ENCODE measurements at regions not wholly inside any gene's neighbourhood (a gene's known extent, or its start where the extent isn't known, plus 50 kb on each side); places are given as distances from the start of the nearest gene placed in this dataset.

GRCh38 chr18:65429601-65430000 is 321.2 kb upstream of the CDH7 start:
- DNase-seq (no peak), ATAC-seq (no peak)
- no peaks in the 10 kb centered on the region for H3K4me1 ChIP-seq
- H3K36me3 ChIP-seq: no peaks in the 10 kb centered on the region
- H3K27me3 ChIP-seq: no peaks in the 10 kb centered on the region
- no peak for TF ChIP-seq CTCF (IDR thresholded peaks at IDR 0.05)
- H3K9me3 ChIP-seq: peaks cover 0 to 5% (median 0%) of the 10 kb centered on the region in 11 donors
- intact Hi-C loops (cut with DNase I): no loop called here
- no peak overlapping the region for H3K4me3 ChIP-seq
- H3K27ac ChIP-seq: no peak overlapping the region
- 83 to 85% methylated on average over 4 of the region's 4 CpGs for WGBS, 2 donors

GRCh38 chr18:65425366-65425765 is 325.4 kb upstream of the CDH7 start:
- 67 to 74% methylated on average over 3 of the region's 3 CpGs for WGBS, 2 donors
- ATAC-seq (no peak), DNase-seq (no peak)
- H3K36me3 ChIP-seq: no peaks in the 10 kb centered on the region
- peaks cover 0 to 13% (median 5%) of the 10 kb centered on the region in 11 donors for H3K9me3 ChIP-seq
- no peak for TF ChIP-seq CTCF (IDR thresholded peaks at IDR 0.05)
- H3K27ac ChIP-seq: no peak overlapping the region
- H3K4me1 ChIP-seq: no peaks in the 10 kb centered on the region
- intact Hi-C loops (cut with DNase I): no loop called here
- no peaks in the 10 kb centered on the region for H3K27me3 ChIP-seq
- H3K4me3 ChIP-seq: no peak overlapping the region

- Histone ChIP-seq H3K9me3 (peaks cover 0 to 23% (median 5%) of the 10 kb centered on the region in 11 donors), H3K27me3 (no peaks in the 10 kb centered on the region), H3K27ac (no peak overlapping the region), H3K4me3 (no peak overlapping the region), H3K36me3 (no peaks in the 10 kb centered on the region), H3K4me1 (no peaks in the 10 kb centered on the region)
- DNase-seq: no peak
- WGBS, 2 donors: 51 to 61% methylated on average over 4 of the region's 4 CpGs
- intact Hi-C loops (cut with DNase I): no loop called here
- ATAC-seq: no peak
- TF ChIP-seq CTCF (IDR thresholded peaks at IDR 0.05): no peak
These were observed 327.0 kb upstream of the CDH7 start for GRCh38 chr18:65423776-65424175.

GRCh38 chr18:65422544-65423136 is 328.2 kb upstream of the CDH7 start:
- H3K27me3 ChIP-seq: no peaks in the 10 kb centered on the region
- peaks cover 0 to 27% (median 5%) of the 10 kb centered on the region in 11 donors for H3K9me3 ChIP-seq
- whole genome bisulfite sequencing, 2 donors: 48 to 61% methylated on average over 2 of the region's 2 CpGs
- ATAC-seq (no peak), DNase-seq (no peak)
- no peak overlapping the region for H3K4me3 ChIP-seq
- H3K4me1 ChIP-seq: no peaks in the 10 kb centered on the region
- no peaks in the 10 kb centered on the region for H3K36me3 ChIP-seq
- intact Hi-C loops (cut with DNase I): no loop called here
- no peak overlapping the region for H3K27ac ChIP-seq
- no peak for TF ChIP-seq CTCF (IDR thresholded peaks at IDR 0.05)

All from heart right ventricle (tissue), 16 donors.